Sciatic nerve (tissue), 2 donors: ENCODE measurements at regions not wholly inside any gene's neighbourhood (a gene's known extent, or its start where the extent isn't known, plus 50 kb on each side); places are given as distances from the start of the nearest gene placed in this dataset.
A peak's percentile ranks its signal among the peaks of the same experiment; 100 is the strongest.

Experiments
- ATAC-seq: fragments of 200-7000 bp; cut with Tn5 transposase; one replicate; pipeline ENCODE4 v1.9.1; 2020; ENCODE audit warnings: mild to moderate bottlenecking, moderate library complexity
- DNase-seq: peaks from one replicate; pipeline ENCODE4 v3.0.0-alpha.2; 2020; ENCODE audit warnings: low spot score
- intact Hi-C: fragments of 100-400 bp; cut with DNase I; formaldehyde crosslinking; loops from one replicate; pipeline ENCODE4 v1.14.2; 2022
- donor health status: DM: no; HTN: no; CAD: no.
- donor health status: DM: no; HTN: no; CAD: no.

GRCh38 chr2:146038014-146038413 is 1518.1 kb upstream of the ZEB2 start:
- DNase-seq (no peak), ATAC-seq (no peak)
- intact Hi-C loops = no loop called here

- intact Hi-C loops = no loop called here
- DNase-seq (no peak), ATAC-seq (no peak)
Measured at GRCh38 chr2:146037334-146037870, 1517.5 kb upstream of the ZEB2 start.

GRCh38 chr2:146031158-146031557 is 1511.2 kb upstream of the ZEB2 start:
- DNase-seq (no peak), ATAC-seq (no peak)
- intact Hi-C loops = no loop called here

- ATAC-seq (no peak), DNase-seq (no peak)
- intact Hi-C loops = no loop called here
Measured at GRCh38 chr2:146027156-146027555, 1507.2 kb upstream of the ZEB2 start.

DNA sequence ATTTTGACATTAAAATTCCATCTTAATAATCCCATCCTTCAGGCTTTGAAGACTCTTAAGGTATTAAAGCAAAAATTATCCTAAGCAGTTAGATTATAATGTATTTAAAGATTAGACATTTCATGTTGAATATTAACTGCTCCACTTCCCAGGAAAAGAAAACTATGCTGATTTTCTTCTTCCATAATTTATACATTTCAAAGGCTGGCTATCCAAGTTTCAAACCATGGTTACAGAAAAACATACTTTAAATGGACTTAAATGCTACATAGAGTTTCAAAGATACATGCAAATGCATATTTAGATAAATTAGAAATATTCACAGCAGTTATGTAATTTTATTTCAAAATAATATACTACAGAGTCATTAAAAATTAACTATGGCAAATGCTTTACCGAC is 1505.6 kb upstream of the ZEB2 start:
- no peak for ATAC-seq
- no peak for DNase-seq
- intact Hi-C loops = no loop called here

DNA sequence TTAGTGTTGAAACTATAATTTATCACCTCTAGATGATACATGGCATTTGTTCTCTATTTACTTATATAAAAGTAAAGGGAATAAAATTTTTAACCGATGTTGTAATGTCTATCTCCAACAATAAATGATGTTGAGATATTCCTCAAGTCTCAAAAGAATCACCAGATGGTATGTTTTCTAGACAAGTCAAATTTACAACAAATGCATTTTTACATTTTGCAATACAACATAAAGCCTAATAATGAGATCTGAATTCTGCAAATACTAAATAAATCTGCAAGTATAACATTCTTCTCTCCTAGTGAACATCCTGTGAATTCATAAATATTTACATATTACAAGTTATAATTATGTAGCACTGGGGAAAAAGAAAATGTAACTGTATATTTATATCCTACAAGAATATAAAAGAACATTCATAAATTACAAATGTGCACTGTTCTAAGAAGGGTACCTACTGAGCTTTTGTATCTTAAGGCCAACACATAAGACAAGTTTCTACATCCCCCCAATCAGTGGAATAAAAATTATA is 1504.4 kb upstream of the ZEB2 start:
- intact Hi-C loops = no loop called here
- no peak for ATAC-seq

DNA sequence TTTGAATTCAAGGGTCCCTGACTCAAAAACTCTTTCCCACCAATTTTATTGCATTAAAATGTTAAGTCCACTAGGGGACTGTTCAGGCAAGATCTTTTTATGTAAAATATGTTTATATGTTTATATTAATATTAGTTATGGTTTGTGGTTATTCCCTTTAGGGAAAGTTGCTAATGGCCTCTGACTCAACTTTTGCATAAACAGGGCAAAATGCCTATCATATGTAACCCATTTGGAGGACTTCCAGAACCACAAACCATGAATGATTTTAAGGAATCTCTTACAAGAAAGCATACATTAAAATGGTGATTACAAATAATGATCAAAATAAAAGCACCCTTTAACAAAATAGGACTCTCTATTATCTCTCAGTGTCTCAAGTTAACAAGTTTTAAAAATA is 1484.5 kb upstream of the ZEB2 start:
- DNase-seq (no peak), ATAC-seq (no peak)
- intact Hi-C loops = no loop called here

More for the DNA sequence above, 1504.4 kb upstream of the ZEB2 start:
- no peak for DNase-seq

GRCh38 chr2:146003337-146003736 is 1483.4 kb upstream of the ZEB2 start:
- ATAC-seq = no peak
- no peak for DNase-seq
- intact Hi-C loops = no loop called here

- ATAC-seq (no peak), DNase-seq (no peak)
- intact Hi-C loops = no loop called here
Measured at GRCh38 chr2:145994910-145995309, 1475.0 kb upstream of the ZEB2 start.

DNA sequence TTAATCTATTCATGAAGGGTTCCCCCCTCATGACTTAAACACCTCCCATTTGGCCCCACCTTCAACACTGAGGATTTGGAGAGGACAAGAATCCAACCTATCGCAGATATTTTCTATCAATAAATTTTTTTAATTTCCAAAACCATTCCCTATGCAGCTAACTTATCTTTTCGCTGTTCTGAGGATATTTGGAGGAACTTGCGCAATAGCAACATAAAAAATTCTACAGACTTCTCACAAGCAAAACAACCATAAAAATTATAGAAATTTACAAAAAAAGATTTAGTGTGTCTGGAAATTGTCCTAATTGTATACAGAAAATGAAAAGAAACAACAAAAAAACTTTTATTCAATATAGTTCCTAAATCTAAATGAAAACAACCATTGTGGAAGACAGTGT is 1472.7 kb upstream of the ZEB2 start:
- DNase-seq = no peak
- ATAC-seq = no peak
- intact Hi-C loops = no loop called here

DNA sequence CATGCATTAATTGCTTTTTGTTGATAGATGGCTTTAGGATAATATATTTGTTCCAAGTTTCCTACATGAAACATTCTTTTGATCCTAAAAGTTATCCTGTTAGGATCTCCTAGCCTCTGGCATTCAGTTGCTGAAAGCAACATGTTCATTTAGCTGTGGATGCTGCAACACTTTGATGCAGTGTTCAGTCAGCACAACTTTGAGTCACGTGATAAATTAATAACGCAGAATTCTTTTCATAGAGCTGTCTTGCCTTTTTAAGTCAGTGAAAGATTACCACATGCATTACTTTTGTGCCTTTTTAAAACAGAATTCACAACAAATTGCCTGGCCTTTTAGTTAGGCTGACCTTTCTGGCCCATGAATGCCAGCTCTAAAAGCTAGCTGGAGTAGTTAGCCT is 1467.9 kb upstream of the ZEB2 start:
- DNase-seq (no peak), ATAC-seq (no peak)
- intact Hi-C loops = no loop called here

GRCh38 chr2:145985517-145985916 is 1465.6 kb upstream of the ZEB2 start:
- DNase-seq (no peak), ATAC-seq (no peak)
- intact Hi-C loops = no loop called here

- ATAC-seq (no peak), DNase-seq (no peak)
- intact Hi-C loops = no loop called here
Measured at GRCh38 chr2:145984580-145984979, 1464.7 kb upstream of the ZEB2 start.

GRCh38 chr2:145980318-145980717 is 1460.4 kb upstream of the ZEB2 start:
- intact Hi-C loops = no loop called here
- ATAC-seq = no peak
- no peak for DNase-seq

GRCh38 chr2:145975406-145975805 is 1455.5 kb upstream of the ZEB2 start:
- no peak for DNase-seq
- intact Hi-C loops = no loop called here
- no peak for ATAC-seq

DNA sequence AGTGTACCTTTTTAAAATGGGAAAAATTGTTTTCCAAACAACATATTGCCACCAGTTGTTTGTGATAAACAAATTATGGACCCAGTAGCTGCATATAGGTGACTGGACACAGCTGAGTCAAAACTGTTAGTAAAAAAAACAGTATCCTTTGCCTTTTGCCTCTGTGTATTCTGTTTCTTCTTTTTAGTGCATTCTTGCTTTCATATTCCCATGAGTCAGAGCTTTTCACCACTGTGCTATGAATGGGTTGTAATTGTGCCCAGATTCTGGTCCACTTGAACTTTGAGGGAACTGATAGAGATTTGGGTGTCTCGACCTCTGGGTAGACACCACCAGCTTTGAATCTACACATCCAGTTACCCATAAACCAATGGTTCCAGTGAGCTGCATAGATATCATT is 1441.9 kb upstream of the ZEB2 start:
- ATAC-seq (no peak), DNase-seq (no peak)
- intact Hi-C loops = no loop called here

- intact Hi-C loops = no loop called here
- peak; percentile 24 for ATAC-seq
- DNase-seq = no peak
Measured at GRCh38 chr2:145960479-145961163, 1440.7 kb upstream of the ZEB2 start.

- intact Hi-C loops = no loop called here
- ATAC-seq (no peak), DNase-seq (no peak)
Measured at GRCh38 chr2:145958611-145959010, 1438.7 kb upstream of the ZEB2 start.

DNA sequence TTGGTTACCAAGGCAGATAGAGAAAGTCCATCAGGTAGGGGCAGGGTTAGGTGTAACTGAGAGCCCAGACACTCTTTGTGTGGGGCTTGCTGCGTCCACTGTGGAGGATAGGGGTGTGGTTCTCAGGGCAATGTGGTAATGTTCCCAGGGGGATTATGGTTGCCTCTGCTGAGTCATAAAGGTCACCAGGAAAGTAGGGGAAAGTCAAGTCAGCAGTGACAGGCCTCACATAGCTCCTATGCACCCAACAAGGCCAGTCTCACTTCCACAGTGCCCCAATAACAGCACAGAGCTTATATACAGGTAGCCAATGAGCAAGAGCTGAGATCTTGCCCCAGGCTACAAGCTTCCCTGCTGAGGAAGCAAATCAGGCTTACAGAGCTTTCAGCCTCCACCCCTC is 1438.0 kb upstream of the ZEB2 start:
- intact Hi-C loops = no loop called here
- no peak for ATAC-seq
- no peak for DNase-seq

GRCh38 chr2:145939949-145940348 is 1420.0 kb upstream of the ZEB2 start:
- ATAC-seq (no peak), DNase-seq (no peak)
- intact Hi-C loops = no loop called here

GRCh38 chr2:145935016-145935415 is 1415.1 kb upstream of the ZEB2 start:
- DNase-seq (no peak), ATAC-seq (no peak)
- intact Hi-C loops = no loop called here
